Retinal pigment epithelial cell (primary cell): ENCODE measurements at regions not wholly inside any gene's neighbourhood (a gene's known extent, or its start where the extent isn't known, plus 50 kb on each side); places are given as distances from the start of the nearest gene placed in this dataset.

ENCODE experiments used
- DNase-seq: peaks from one replicate; pipeline ENCODE4 v3.0.0-alpha.2; 2010; ENCODE audit warnings: low read depth
- H3K4me3 ChIP-seq: 2 replicates; pipeline ENCODE4 v1.5.1; 2011; ENCODE audit warnings: mild to moderate bottlenecking, low read length, control low read depth, moderate library complexity
- TF ChIP-seq, protein P1 (sequence below): conservative IDR thresholded peaks from 2 replicates; pipeline ENCODE4 v1.5.1; 2011; ENCODE audit warnings: low read depth, low read length, control low read depth, inconsistent platforms

DNA sequence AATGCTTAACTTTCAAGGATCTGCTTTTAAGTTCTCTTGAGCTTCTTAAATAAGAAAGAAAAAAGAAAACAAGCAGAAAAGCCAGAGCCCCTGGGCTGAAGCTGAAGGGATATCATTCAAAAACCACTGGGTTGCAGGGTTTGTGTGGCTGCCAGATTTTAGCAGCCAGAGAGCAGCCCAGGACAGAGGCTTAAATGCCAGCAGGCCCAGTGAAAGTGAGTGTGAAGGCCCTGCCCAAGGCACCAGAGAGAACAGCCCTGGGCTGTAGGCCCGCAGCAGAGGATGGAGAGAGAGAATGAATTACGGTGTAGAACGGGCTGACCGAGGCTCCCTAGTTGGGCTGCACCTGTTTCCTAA is 106.3 kb upstream of the BOC start:
- no peak for DNase-seq
- no peak overlapping the region for H3K4me3 ChIP-seq
- TF ChIP-seq, protein P1, sequence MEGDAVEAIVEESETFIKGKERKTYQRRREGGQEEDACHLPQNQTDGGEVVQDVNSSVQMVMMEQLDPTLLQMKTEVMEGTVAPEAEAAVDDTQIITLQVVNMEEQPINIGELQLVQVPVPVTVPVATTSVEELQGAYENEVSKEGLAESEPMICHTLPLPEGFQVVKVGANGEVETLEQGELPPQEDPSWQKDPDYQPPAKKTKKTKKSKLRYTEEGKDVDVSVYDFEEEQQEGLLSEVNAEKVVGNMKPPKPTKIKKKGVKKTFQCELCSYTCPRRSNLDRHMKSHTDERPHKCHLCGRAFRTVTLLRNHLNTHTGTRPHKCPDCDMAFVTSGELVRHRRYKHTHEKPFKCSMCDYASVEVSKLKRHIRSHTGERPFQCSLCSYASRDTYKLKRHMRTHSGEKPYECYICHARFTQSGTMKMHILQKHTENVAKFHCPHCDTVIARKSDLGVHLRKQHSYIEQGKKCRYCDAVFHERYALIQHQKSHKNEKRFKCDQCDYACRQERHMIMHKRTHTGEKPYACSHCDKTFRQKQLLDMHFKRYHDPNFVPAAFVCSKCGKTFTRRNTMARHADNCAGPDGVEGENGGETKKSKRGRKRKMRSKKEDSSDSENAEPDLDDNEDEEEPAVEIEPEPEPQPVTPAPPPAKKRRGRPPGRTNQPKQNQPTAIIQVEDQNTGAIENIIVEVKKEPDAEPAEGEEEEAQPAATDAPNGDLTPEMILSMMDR: no peak

DNA sequence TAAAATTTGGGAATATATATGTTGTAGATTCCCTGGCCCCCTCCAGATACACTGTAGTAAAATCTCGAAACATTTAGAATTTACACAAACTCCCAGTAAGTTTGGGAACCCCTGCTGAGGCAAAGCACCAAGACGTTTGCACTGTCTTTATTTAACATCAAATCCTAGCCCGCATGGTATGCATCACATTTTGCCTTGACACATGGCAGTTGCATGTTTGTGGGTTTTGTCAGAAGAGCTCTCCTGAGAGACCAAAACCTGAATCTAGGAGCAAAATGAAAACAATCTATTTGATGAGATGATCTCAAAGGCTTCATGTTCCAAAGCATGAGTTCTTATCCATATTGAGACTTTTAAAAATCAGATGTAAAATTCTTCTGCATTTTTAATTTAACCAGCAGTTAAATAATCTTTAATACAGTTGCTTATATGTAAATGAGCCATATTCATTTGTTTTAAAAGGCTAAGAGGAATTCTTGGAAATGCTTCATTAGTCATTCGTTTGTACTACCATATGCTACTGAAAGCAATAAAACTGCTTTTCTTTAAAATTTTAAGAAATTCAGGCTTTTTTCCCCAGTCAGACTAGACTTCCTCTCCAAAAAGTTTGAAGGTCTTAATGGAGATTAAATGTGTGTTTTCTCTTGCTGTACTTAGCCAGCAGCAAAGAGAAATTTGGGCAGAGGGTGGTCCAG is 105.2 kb upstream of the BOC start:
- no peak for DNase-seq
- H3K4me3 ChIP-seq: no peak overlapping the region
- TF ChIP-seq, protein P1: no peak

DNA sequence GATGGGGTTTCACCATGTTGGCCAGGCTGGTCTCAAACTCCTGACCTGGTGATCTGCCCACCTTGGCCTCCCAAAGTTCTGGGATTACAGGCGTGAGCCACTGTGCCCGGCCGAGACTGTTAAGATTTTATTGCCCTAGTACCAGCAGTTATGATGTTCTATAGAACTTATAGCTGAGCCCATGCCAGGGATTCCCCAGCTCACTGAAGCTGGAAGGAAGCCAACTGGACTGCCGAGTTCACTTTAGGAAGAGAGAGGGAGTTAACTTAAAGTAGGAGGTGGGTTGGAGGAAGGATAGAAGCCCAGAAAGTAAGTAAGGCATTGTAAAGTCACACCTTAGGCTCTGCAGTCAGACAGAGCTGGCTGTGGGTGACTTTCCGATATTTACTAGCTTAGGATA is 101.1 kb upstream of the BOC start:
- TF ChIP-seq, protein P1: no peak
- no peak for DNase-seq
- H3K4me3 ChIP-seq: no peak overlapping the region

DNA sequence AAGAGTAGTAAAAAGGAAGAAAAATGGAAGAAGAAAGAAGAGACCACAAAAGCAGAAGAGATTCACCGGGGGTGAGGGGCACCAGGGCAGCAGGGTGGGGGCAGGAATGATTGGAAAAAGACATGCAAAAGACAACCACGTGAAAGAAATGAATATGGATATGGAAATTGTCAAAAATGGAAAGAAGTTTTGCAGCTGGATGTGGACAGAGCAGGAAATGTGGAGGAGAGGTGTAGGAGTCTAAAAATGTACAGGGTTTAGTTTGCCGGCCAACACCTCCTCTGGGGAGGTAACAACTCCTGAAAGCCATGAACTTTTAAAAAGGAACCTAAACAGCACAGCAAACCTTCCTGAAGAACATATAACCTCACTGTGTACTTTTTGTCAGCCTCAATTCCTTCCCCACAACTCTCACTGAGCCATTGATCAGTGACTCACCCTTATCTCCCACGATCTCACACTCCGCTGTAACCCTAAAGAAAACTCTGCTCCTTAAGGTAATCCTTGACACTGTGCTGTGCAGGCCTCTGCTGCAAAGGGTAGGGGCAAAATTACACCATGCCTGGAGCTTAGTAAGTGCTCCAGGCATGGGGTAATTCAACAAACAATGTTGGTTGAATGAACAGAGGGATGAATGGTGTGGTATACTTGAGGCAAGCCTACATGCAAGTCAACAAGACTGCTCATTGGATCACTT is 100.2 kb upstream of the BOC start:
- TF ChIP-seq, protein P1: no peak
- no peak overlapping the region for H3K4me3 ChIP-seq
- DNase-seq: peak; percentile 27

DNA sequence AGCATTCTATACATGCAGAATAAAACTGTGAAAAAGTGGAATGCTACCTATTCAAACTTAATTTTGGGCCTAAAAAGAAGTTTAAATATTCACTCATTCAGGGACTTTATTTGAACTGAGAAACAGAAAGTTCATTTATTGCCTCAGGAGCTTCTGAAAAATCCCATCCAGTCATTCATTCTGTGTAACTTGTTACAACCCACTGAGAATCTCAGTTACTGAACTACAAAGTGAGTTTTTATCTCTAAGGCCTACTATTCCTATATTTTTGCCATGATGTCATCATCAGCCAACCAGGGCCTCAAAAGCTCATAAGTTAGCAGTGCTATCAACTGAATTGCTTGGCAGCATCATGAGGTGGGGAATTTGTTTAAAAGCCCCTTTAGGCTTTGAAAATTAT is 98.0 kb upstream of the BOC start:
- no peak for DNase-seq
- TF ChIP-seq, protein P1: no peak
- H3K4me3 ChIP-seq: no peak overlapping the region

DNA sequence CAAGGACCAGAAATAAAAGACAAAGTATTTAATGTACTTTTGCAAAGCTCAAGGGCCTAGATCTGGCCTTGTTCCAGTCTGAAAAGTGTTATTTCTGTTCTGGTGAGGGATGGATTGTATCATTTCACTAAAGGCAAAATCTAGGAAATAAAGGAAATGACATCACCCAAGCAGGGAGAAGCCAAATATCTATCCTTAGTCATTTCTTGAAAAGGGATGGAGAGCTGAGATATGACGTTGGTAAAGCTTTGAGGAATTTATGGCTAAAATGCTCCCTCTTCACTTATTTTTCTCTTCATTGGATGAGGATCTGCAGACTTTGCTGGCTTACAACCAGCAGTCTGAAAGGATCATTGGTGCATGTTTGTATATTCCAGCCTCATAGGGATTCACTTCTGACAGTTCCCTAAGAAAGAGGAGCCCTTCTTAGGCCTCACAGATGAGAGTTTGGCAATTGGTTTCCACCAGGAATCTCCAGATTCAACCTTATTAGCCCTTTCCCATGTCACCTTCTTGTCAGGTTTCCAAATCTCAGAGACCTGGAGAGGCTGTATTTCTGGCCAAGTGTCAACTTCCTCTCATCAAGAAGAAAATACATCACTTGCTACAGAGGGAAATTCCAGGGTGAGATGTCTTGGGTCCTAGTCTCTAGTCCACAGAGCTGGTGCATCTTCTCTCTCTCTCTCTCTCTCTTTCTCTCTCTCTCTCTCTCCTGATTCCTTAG is 93.7 kb upstream of the BOC start:
- TF ChIP-seq, protein P1: no peak
- no peak overlapping the region for H3K4me3 ChIP-seq
- DNase-seq: peak; percentile 14

DNA sequence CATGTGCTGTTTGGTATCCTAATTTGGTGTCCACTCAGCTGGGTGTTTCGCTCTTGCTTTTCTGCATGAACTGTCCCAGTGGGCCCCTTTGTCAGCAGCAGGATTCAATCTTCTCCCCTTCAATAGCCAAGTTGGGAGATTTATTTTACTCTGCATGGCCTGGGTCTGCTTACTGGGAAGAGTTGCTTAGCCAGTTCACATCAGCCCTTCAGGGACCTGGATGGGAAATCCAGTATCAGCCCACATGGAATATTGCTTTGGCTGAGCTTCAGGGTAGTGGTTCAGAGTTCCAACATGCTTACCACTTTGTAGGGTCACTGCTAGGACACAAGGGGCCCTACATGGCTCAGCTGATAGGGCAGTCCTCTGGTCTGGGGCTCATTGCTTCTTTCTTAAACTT is 93.0 kb upstream of the BOC start:
- H3K4me3 ChIP-seq: no peak overlapping the region
- no peak for DNase-seq
- TF ChIP-seq, protein P1: no peak
